Neutrophil (primary cell): ENCODE measurements at regions not wholly inside any gene's neighbourhood (a gene's known extent, or its start where the extent isn't known, plus 50 kb on each side); places are given as distances from the start of the nearest gene placed in this dataset.

Experiments
- H3K27ac ChIP-seq: fragments of 200-600 bp; sonication (generic); 2 replicates; pipeline ENCODE4 v1.5.1; 2016; ENCODE audit warnings: mild to moderate bottlenecking, moderate library complexity
- H3K27me3 ChIP-seq: fragments of 200-600 bp; sonication (generic); 2 replicates; pipeline ENCODE4 v1.6.0; 2016; ENCODE audit warnings: mild to moderate bottlenecking
- H3K36me3 ChIP-seq: fragments of 200-600 bp; sonication (generic); 2 replicates; pipeline ENCODE4 v1.5.1; 2017
- H3K4me1 ChIP-seq, 2 experiments: fragments of 200-600 bp in 1 of 2; sonication (generic) in 1 of 2; 1 replicate in 1 of 2; 2 replicates in 1 of 2; pipeline versions ENCODE4 v1.5.1 to v1.6.1; 2013 to 2016; ENCODE audit warnings: low read depth in 1 of 2, low read length in 1 of 2, mild to moderate bottlenecking in 1 of 2, moderate library complexity in 1 of 2; ENCODE audit not compliant: control insufficient read depth in 1 of 2, insufficient read depth in 1 of 2
- H3K4me3 ChIP-seq, 2 experiments: fragments of 200-600 bp in 1 of 2; sonication (generic) in 1 of 2; 1 replicate in 1 of 2; 2 replicates in 1 of 2; pipeline ENCODE4 v1.5.1; 2013 to 2016; ENCODE audit warnings: low read depth in 1 of 2, low read length in 1 of 2, mild to moderate bottlenecking in 1 of 2, moderate library complexity in 1 of 2
- H3K9me3 ChIP-seq: fragments of 200-600 bp; sonication (generic); 2 replicates; pipeline ENCODE4 v1.5.1; 2016
- TF ChIP-seq, protein P1 (sequence below): fragments of 200-600 bp; sonication (generic); IDR thresholded peaks from 2 replicates; pipeline ENCODE4 v1.5.1; 2016; ENCODE audit warnings: antibody characterized with exemption

DNA sequence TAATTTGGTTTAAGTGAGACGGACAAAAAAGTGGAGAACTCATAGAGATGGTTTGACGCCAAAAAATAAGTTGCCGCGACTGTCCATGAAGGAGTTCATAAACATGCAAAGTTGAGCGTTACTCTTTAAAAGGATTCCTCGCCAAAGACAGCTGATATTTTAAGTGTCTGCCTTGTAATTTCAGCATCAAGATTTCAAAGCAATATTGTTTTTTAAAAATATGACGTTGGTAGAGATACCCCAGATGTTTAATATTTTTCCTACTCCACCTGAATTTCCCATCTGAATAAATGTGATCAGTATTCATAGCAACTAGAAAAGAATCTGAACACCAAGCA is 155.0 kb downstream of the TUSC7 start:
- H3K36me3 ChIP-seq, result no peaks in the 10 kb centered on the region
- H3K27ac ChIP-seq, result no peak overlapping the region
- TF ChIP-seq, protein P1, sequence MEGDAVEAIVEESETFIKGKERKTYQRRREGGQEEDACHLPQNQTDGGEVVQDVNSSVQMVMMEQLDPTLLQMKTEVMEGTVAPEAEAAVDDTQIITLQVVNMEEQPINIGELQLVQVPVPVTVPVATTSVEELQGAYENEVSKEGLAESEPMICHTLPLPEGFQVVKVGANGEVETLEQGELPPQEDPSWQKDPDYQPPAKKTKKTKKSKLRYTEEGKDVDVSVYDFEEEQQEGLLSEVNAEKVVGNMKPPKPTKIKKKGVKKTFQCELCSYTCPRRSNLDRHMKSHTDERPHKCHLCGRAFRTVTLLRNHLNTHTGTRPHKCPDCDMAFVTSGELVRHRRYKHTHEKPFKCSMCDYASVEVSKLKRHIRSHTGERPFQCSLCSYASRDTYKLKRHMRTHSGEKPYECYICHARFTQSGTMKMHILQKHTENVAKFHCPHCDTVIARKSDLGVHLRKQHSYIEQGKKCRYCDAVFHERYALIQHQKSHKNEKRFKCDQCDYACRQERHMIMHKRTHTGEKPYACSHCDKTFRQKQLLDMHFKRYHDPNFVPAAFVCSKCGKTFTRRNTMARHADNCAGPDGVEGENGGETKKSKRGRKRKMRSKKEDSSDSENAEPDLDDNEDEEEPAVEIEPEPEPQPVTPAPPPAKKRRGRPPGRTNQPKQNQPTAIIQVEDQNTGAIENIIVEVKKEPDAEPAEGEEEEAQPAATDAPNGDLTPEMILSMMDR, result no peak
- H3K4me1 ChIP-seq, result no peaks in the 10 kb centered on the region
- H3K27me3 ChIP-seq, result peaks cover 8% of the 10 kb centered on the region
- no peak overlapping the region for H3K4me3 ChIP-seq
- H3K9me3 ChIP-seq, result no peaks in the 10 kb centered on the region

DNA sequence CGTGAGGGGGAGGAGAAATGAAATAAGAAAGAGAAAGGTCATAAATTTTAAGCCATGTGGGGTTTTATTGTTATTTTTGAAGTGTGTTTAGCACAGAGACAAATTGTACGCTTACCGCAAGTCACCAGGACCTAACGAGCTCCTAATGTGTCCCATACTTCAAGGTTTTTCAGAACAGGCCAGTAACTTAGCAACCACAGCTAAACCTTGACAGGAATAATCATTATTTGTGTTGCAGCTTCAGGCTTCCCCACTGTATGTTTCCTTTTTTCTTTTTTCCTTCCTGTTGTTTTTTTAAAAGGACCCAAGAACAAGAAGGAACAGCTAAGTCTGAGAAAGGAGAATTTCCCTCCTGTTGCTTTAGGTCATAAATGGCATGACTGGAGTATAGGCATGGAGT is 160.8 kb downstream of the TUSC7 start:
- Histone ChIP-seq H3K36me3 (no peaks in the 10 kb centered on the region), H3K4me3 (no peak overlapping the region), H3K27me3 (no peaks in the 10 kb centered on the region), H3K9me3 (no peaks in the 10 kb centered on the region), H3K4me1 (no peaks in the 10 kb centered on the region), H3K27ac (no peak overlapping the region)
- TF ChIP-seq, protein P1, result no peak

DNA sequence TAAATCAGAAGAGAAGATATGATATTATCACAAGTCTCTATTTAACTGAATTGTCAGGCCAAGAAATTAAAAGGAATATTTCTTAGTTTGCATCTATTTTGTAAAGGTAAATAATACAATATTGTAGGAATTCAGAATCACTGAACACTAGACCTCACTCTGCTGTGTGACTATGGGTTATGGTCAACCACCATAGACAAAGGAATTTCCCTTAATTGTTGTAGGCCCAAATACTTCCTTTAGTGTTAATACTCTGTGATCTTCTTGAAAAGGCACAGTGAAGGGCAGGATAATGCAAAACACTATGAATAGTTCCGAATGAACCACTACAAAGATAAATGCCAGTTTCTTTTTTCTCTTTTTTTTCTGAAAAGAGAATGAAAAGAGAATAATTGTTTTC is 162.3 kb downstream of the TUSC7 start:
- Histone ChIP-seq H3K9me3 (no peaks in the 10 kb centered on the region), H3K4me1 (no peaks in the 10 kb centered on the region), H3K27me3 (no peaks in the 10 kb centered on the region), H3K27ac (no peak overlapping the region), H3K36me3 (no peaks in the 10 kb centered on the region), H3K4me3 (no peak overlapping the region)
- TF ChIP-seq, protein P1, result no peak

DNA sequence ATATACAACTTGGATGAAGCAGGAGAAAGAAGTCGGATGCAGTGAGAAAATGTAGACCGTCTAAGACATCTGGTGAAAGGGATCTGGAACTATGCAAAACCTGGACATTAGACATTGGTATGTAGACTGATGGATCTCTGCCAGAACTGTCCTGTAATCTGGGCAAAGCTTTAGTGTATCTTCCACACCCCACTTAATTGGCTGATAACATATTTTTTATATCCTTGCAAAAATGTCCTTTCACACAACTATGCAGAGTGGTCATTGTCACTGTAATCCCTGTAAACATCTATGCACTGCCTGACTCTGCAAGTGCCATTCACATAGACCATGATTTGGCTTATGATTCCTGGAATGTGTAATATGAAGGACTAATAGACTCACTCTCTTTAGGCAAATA is 163.1 kb downstream of the TUSC7 start:
- no peaks in the 10 kb centered on the region for H3K27me3 ChIP-seq
- no peak overlapping the region for H3K4me3 ChIP-seq
- TF ChIP-seq, protein P1, result no peak
- H3K9me3 ChIP-seq, result no peaks in the 10 kb centered on the region
- no peaks in the 10 kb centered on the region for H3K36me3 ChIP-seq
- H3K4me1 ChIP-seq, result no peaks in the 10 kb centered on the region
- H3K27ac ChIP-seq, result no peak overlapping the region

DNA sequence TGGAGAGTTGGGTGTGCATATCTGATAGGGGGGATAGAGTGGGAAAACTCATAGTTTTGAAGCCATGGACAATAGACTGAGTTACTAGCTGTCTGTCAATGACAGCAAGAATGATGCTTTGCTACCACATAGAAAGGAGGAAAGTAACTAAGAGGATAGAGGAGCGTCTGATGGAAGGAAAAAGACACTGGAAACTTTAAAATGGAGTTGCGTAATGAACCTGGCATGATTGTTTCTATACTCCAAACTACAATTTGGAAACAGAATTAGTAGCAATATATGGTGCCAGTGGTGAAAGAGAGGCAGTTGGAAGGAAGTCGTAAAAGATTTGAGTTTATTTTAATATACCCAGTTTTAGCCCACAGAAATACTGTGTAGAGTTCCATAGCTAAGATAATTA is 163.6 kb downstream of the TUSC7 start:
- Histone ChIP-seq H3K4me1 (no peaks in the 10 kb centered on the region), H3K36me3 (no peaks in the 10 kb centered on the region), H3K27me3 (no peaks in the 10 kb centered on the region), H3K27ac (no peak overlapping the region), H3K4me3 (no peak overlapping the region), H3K9me3 (no peaks in the 10 kb centered on the region)
- TF ChIP-seq, protein P1, result no peak

DNA sequence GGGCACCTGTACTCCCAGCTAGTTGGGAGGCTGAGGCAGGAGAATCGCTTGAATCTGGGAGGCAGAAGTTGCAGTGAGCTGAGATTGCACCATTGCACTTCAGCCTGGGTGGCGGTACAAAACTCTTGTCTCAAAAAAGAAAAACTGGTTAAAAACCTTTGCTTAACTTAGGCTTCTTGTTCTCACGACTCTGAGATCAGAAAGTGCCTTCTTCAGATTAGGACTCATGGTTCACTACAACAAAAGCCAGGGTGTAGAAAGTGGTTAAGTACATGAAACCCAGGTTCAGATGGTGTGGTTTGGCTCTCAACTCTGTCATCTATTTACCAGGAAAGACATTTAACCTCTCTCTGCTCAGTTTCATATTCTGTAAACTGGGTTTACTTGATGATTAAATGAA is 168.4 kb downstream of the TUSC7 start:
- TF ChIP-seq, protein P1, result no peak
- no peaks in the 10 kb centered on the region for H3K4me1 ChIP-seq

More for the DNA sequence above, 168.4 kb downstream of the TUSC7 start:
- H3K27me3 ChIP-seq, result no peaks in the 10 kb centered on the region
- no peaks in the 10 kb centered on the region for H3K9me3 ChIP-seq
- H3K27ac ChIP-seq, result no peak overlapping the region
- H3K36me3 ChIP-seq, result no peaks in the 10 kb centered on the region
- H3K4me3 ChIP-seq, result no peak overlapping the region
